ENCODE measurements at regions not wholly inside any gene's neighbourhood (a gene's known extent, or its start where the extent isn't known, plus 50 kb on each side); places are given as distances from the start of the nearest gene placed in this dataset.
"Not testable (repeated sequence)": the region's sequence is repeated elsewhere in the genome, so short reads cannot be mapped to it uniquely, and the experiment has no call there.

GRCh38 chr7:119270644-119271043 is 1002.3 kb upstream of the KCND2 start:
- TF ChIP-seq CTCF (IDR thresholded peaks at IDR 0.05; ENCODE audit: insufficient read depth, low read length, poor library complexity, severe bottlenecking) = no peak

GRCh38 chr7:119271147-119271779 is 1001.7 kb upstream of the KCND2 start:
- Histone ChIP-seq H3K36me3 (ENCODE audit: control insufficient read depth, insufficient read depth, low read length) (no peaks in the 10 kb centered on the region), H3K4me3 (ENCODE audit: low read depth, low read length) (no peak overlapping the region), H3K27me3 (ENCODE audit: control insufficient read depth, insufficient read depth, low read length) (no peaks in the 10 kb centered on the region)
- TF ChIP-seq CTCF (IDR thresholded peaks at IDR 0.05; ENCODE audit: insufficient read depth, low read length, poor library complexity, severe bottlenecking) = no peak
- no peak for DNase-seq (ENCODE audit: low read depth)

More at GRCh38 chr7:119270644-119271043, 1002.3 kb upstream of the KCND2 start:
- no peak for DNase-seq (ENCODE audit: low read depth)
- Histone ChIP-seq H3K4me3 (ENCODE audit: low read depth, low read length) (no peak overlapping the region), H3K36me3 (ENCODE audit: control insufficient read depth, insufficient read depth, low read length) (no peaks in the 10 kb centered on the region), H3K27me3 (ENCODE audit: control insufficient read depth, insufficient read depth, low read length) (no peaks in the 10 kb centered on the region)

GRCh38 chr7:119281181-119281846 is 991.7 kb upstream of the KCND2 start:
- TF ChIP-seq CTCF (IDR thresholded peaks at IDR 0.05; ENCODE audit: insufficient read depth, low read length, poor library complexity, severe bottlenecking) = no peak
- H3K4me3 ChIP-seq (ENCODE audit: low read depth, low read length) = no peak overlapping the region
- no peaks in the 10 kb centered on the region for H3K36me3 ChIP-seq (ENCODE audit: control insufficient read depth, insufficient read depth, low read length)
- no peaks in the 10 kb centered on the region for H3K27me3 ChIP-seq (ENCODE audit: control insufficient read depth, insufficient read depth, low read length)
- DNase-seq (ENCODE audit: low read depth) = no peak

- TF ChIP-seq CTCF (IDR thresholded peaks at IDR 0.05; ENCODE audit: insufficient read depth, low read length, poor library complexity, severe bottlenecking) = no peak
- no peaks in the 10 kb centered on the region for H3K27me3 ChIP-seq (ENCODE audit: control insufficient read depth, insufficient read depth, low read length)
- no peak for DNase-seq (ENCODE audit: low read depth)
Measured at GRCh38 chr7:119283353-119283752, 989.6 kb upstream of the KCND2 start.

GRCh38 chr7:119288416-119288815 is 984.6 kb upstream of the KCND2 start:
- DNase-seq (ENCODE audit: low read depth) = no peak
- H3K4me3 ChIP-seq (ENCODE audit: low read depth, low read length) = no peak overlapping the region
- no peaks in the 10 kb centered on the region for H3K36me3 ChIP-seq (ENCODE audit: control insufficient read depth, insufficient read depth, low read length)
- TF ChIP-seq CTCF (IDR thresholded peaks at IDR 0.05; ENCODE audit: insufficient read depth, low read length, poor library complexity, severe bottlenecking) = no peak
- no peaks in the 10 kb centered on the region for H3K27me3 ChIP-seq (ENCODE audit: control insufficient read depth, insufficient read depth, low read length)

More at GRCh38 chr7:119283353-119283752, 989.6 kb upstream of the KCND2 start:
- H3K4me3 ChIP-seq (ENCODE audit: low read depth, low read length) = no peak overlapping the region
- H3K36me3 ChIP-seq (ENCODE audit: control insufficient read depth, insufficient read depth, low read length) = no peaks in the 10 kb centered on the region

GRCh38 chr7:119300341-119300740 is 972.6 kb upstream of the KCND2 start:
- H3K36me3 ChIP-seq (ENCODE audit: control insufficient read depth, insufficient read depth, low read length); H3K4me3 ChIP-seq (ENCODE audit: low read depth, low read length); DNase-seq (ENCODE audit: low read depth); H3K27me3 ChIP-seq (ENCODE audit: control insufficient read depth, insufficient read depth, low read length): not testable (repeated sequence)
